ENCODE measurements at regions not wholly inside any gene's neighbourhood (a gene's known extent, or its start where the extent isn't known, plus 50 kb on each side); places are given as distances from the start of the nearest gene placed in this dataset.

DNA sequence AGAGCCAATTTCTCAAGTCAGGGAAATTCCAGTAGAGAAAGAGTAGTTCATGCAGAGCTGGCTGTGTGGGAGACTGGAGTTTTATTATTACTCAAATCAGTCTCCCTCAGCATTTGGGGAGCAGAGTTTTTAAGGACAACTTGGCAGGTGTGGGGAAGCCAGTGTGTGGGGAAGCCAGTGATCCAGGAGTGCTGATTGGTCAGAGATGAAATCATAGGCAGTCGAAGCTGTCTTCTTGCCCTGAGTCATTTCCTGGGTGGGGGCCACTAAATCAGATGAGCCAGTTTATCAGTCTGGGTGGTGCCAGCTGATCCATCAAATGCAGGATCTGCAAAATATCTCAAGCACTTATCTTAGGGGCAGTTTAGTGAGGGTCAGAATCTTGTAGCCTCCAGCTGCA, 194.6 kb upstream of the NRG3 start:
- TF ChIP-seq CTCF (IDR thresholded peaks at IDR 0.05; ENCODE audit: insufficient read depth, low read length, poor library complexity, severe bottlenecking): no peak
- no peak for TF ChIP-seq EZH2phosphoT487 (conservative IDR thresholded peaks at IDR 0.05; ENCODE audit: low read length)

Measured in SU-DHL-6 (cell line).